Astrocyte (in vitro differentiated cells and primary cell): ENCODE measurements at regions not wholly inside any gene's neighbourhood (a gene's known extent, or its start where the extent isn't known, plus 50 kb on each side); places are given as distances from the start of the nearest gene placed in this dataset.
"Not testable (repeated sequence)": the region's sequence is repeated elsewhere in the genome, so short reads cannot be mapped to it uniquely, and the experiment has no call there.

Experiments
- EZH2 ChIP-seq: IDR thresholded peaks from 2 replicates; pipeline ENCODE4 v1.6.1; 2012; ENCODE audit warnings: mild to moderate bottlenecking, low read length, inconsistent platforms; ENCODE audit not compliant: insufficient read depth
- TF ChIP-seq, protein P1 (sequence below): IDR thresholded peaks from 2 replicates; pipeline ENCODE4 v1.5.1; 2011; ENCODE audit warnings: low read depth, mild to moderate bottlenecking, inconsistent platforms, low read length, moderate library complexity; ENCODE audit not compliant: insufficient read depth

DNA sequence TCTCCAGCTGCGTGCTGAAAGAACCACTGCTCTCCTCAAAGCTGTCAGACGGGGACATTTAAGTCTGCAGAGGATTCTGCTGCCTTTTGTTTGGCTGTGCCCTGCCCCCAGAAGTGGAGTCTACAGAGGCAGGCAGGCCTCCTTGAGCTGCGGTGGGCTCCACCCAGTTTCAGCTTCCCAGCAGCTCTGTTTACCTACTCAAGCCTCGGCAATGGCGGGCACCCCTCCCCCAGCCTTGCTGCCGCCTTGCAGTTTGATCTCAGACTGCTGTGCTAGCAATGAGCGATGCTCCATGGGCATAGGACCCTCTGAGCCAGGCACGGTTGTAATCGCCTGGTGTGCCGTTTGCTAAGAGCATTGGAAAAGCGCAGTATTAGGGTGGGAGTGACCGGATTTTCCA lies 213.2 kb downstream of the MEIS1 start:
- TF ChIP-seq, protein P1, sequence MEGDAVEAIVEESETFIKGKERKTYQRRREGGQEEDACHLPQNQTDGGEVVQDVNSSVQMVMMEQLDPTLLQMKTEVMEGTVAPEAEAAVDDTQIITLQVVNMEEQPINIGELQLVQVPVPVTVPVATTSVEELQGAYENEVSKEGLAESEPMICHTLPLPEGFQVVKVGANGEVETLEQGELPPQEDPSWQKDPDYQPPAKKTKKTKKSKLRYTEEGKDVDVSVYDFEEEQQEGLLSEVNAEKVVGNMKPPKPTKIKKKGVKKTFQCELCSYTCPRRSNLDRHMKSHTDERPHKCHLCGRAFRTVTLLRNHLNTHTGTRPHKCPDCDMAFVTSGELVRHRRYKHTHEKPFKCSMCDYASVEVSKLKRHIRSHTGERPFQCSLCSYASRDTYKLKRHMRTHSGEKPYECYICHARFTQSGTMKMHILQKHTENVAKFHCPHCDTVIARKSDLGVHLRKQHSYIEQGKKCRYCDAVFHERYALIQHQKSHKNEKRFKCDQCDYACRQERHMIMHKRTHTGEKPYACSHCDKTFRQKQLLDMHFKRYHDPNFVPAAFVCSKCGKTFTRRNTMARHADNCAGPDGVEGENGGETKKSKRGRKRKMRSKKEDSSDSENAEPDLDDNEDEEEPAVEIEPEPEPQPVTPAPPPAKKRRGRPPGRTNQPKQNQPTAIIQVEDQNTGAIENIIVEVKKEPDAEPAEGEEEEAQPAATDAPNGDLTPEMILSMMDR, result not testable (repeated sequence)
- not testable (repeated sequence) for TF ChIP-seq EZH2
